ENCODE measurements at regions not wholly inside any gene's neighbourhood (a gene's known extent, or its start where the extent isn't known, plus 50 kb on each side); places are given as distances from the start of the nearest gene placed in this dataset.

GRCh38 chr6:3516092-3516491 lies 59.2 kb upstream of the SLC22A23 start:
- no peak overlapping the region for H3K27ac Mint-ChIP-seq
- DNase-seq, result no peak
- peaks cover 11% of the 10 kb centered on the region for H3K27me3 Mint-ChIP-seq
- intact Hi-C loops (cut with micrococcal nuclease), result no loop called here
- TF ChIP-seq, protein P1, sequence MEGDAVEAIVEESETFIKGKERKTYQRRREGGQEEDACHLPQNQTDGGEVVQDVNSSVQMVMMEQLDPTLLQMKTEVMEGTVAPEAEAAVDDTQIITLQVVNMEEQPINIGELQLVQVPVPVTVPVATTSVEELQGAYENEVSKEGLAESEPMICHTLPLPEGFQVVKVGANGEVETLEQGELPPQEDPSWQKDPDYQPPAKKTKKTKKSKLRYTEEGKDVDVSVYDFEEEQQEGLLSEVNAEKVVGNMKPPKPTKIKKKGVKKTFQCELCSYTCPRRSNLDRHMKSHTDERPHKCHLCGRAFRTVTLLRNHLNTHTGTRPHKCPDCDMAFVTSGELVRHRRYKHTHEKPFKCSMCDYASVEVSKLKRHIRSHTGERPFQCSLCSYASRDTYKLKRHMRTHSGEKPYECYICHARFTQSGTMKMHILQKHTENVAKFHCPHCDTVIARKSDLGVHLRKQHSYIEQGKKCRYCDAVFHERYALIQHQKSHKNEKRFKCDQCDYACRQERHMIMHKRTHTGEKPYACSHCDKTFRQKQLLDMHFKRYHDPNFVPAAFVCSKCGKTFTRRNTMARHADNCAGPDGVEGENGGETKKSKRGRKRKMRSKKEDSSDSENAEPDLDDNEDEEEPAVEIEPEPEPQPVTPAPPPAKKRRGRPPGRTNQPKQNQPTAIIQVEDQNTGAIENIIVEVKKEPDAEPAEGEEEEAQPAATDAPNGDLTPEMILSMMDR (IDR thresholded peaks at IDR 0.05), result no peak
- ATAC-seq, result no peak
- ChIA-PET CTCF (no interaction called here), POLR2A (interaction anchor here (0.5 kb wide), 1 partner anchor 932 kb away, joined by 4 read pairs; no protein-coding TSS in a partner anchor)
- no peak overlapping the region for H3K4me3 Mint-ChIP-seq
- H3K4me1 Mint-ChIP-seq (ENCODE audit: low read depth), result no peaks in the 10 kb centered on the region
- H3K9me3 Mint-ChIP-seq, result no peaks in the 10 kb centered on the region
- no peaks in the 10 kb centered on the region for H3K36me3 Mint-ChIP-seq (ENCODE audit: low read depth)

- TF ChIP-seq, protein P1 (IDR thresholded peaks at IDR 0.05), result no peak
- H3K4me1 Mint-ChIP-seq (ENCODE audit: low read depth), result no peaks in the 10 kb centered on the region
- ChIA-PET POLR2A (interaction anchor here (0.5 kb wide), 1 partner anchor 932 kb away, joined by 4 read pairs; no protein-coding TSS in a partner anchor), CTCF (no interaction called here)
- no peak for ATAC-seq
- H3K4me3 Mint-ChIP-seq, result no peak overlapping the region
- H3K36me3 Mint-ChIP-seq (ENCODE audit: low read depth), result no peaks in the 10 kb centered on the region
- intact Hi-C loops (cut with micrococcal nuclease), result no loop called here
- no peak overlapping the region for H3K27ac Mint-ChIP-seq
- no peaks in the 10 kb centered on the region for H3K9me3 Mint-ChIP-seq
- DNase-seq, result no peak
- H3K27me3 Mint-ChIP-seq, result peaks cover 11% of the 10 kb centered on the region
Measured at GRCh38 chr6:3515669-3516068, 58.8 kb upstream of the SLC22A23 start.

- no peak overlapping the region for H3K4me3 Mint-ChIP-seq
- no peaks in the 10 kb centered on the region for H3K4me1 Mint-ChIP-seq (ENCODE audit: low read depth)
- intact Hi-C loops (cut with micrococcal nuclease), result no loop called here
- DNase-seq (no peak), ATAC-seq (no peak)
- ChIA-PET CTCF (no interaction called here), POLR2A (no interaction called here)
- TF ChIP-seq, protein P1 (IDR thresholded peaks at IDR 0.05), result no peak
- no peaks in the 10 kb centered on the region for H3K9me3 Mint-ChIP-seq
- no peaks in the 10 kb centered on the region for H3K36me3 Mint-ChIP-seq (ENCODE audit: low read depth)
- peaks cover 6% of the 10 kb centered on the region for H3K27me3 Mint-ChIP-seq
- no peak overlapping the region for H3K27ac Mint-ChIP-seq
Measured at GRCh38 chr6:3513416-3513815, 56.6 kb upstream of the SLC22A23 start.

GRCh38 chr6:3512832-3513231 lies 56.0 kb upstream of the SLC22A23 start:
- Mint-ChIP-seq H3K4me1 (ENCODE audit: low read depth) (no peaks in the 10 kb centered on the region), H3K9me3 (no peaks in the 10 kb centered on the region), H3K27me3 (peaks cover 6% of the 10 kb centered on the region), H3K36me3 (ENCODE audit: low read depth) (no peaks in the 10 kb centered on the region), H3K27ac (no peak overlapping the region), H3K4me3 (no peak overlapping the region)
- no peak for ATAC-seq
- TF ChIP-seq, protein P1 (IDR thresholded peaks at IDR 0.05), result no peak
- ChIA-PET POLR2A (no interaction called here), CTCF (no interaction called here)
- DNase-seq, result no peak
- intact Hi-C loops (cut with micrococcal nuclease), result no loop called here

GRCh38 chr6:3510617-3511016 lies 53.8 kb upstream of the SLC22A23 start:
- H3K27me3 Mint-ChIP-seq, result peaks cover 6% of the 10 kb centered on the region
- intact Hi-C loops (cut with micrococcal nuclease), result no loop called here
- TF ChIP-seq, protein P1 (IDR thresholded peaks at IDR 0.05), result no peak
- ChIA-PET CTCF (interaction anchor here (1.2 kb wide), 2 partner anchors 100 to 231 kb away, joined by 3 to 6 read pairs; no protein-coding TSS in a partner anchor), POLR2A (no interaction called here)
- no peak overlapping the region for H3K4me3 Mint-ChIP-seq
- H3K36me3 Mint-ChIP-seq (ENCODE audit: low read depth), result no peaks in the 10 kb centered on the region
- no peak for DNase-seq
- no peaks in the 10 kb centered on the region for H3K4me1 Mint-ChIP-seq (ENCODE audit: low read depth)
- H3K27ac Mint-ChIP-seq, result no peak overlapping the region
- H3K9me3 Mint-ChIP-seq, result no peaks in the 10 kb centered on the region
- ATAC-seq, result no peak

Measured in activated CD8-positive, alpha-beta T cell treated with anti-CD3 and anti-CD28 coated beads for 36 hours (primary cell).